Gastroesophageal sphincter (tissue), 3 donors: ENCODE measurements at regions not wholly inside any gene's neighbourhood (a gene's known extent, or its start where the extent isn't known, plus 50 kb on each side); places are given as distances from the start of the nearest gene placed in this dataset.
"Not testable (repeated sequence)": the region's sequence is repeated elsewhere in the genome, so short reads cannot be mapped to it uniquely, and the experiment has no call there.

Experiments used
- CTCF ChIP-seq, 4 experiments: fragments of 200-600 bp in 2 of 4; fragments of 450-650 bp in 2 of 4; sonication (generic) in 1 of 4; IDR thresholded peaks; one replicate each; pipeline ENCODE4 v1.5.1; 2017 to 2019; ENCODE audit warnings: antibody characterized with exemption in 4 of 4, mild to moderate bottlenecking in 2 of 4, moderate library complexity in 2 of 4
- EP300 ChIP-seq: sonication (generic); formaldehyde crosslinking; IDR thresholded peaks from one replicate; pipeline ENCODE4 v1.6.1; 2017; ENCODE audit warnings: antibody characterized with exemption, mild to moderate bottlenecking
- POLR2AphosphoS5 ChIP-seq: sonication (generic); formaldehyde crosslinking; IDR thresholded peaks from one replicate; pipeline ENCODE4 v1.6.1; 2017; ENCODE audit warnings: antibody characterized with exemption

GRCh38 chr17:21572148-21572547 lies 120.2 kb upstream of the KCNJ18 start:
- TF ChIP-seq POLR2AphosphoS5; CTCF (IDR thresholded peaks at IDR 0.05); EP300: not testable (repeated sequence)
